NCI-H2196 treated with DMSO at 0.1 percent for 48 hours (cell line): ENCODE measurements at regions not wholly inside any gene's neighbourhood (a gene's known extent, or its start where the extent isn't known, plus 50 kb on each side); places are given as distances from the start of the nearest gene placed in this dataset.
"Not testable (repeated sequence)": the region's sequence is repeated elsewhere in the genome, so short reads cannot be mapped to it uniquely, and the experiment has no call there.

Experiments used
- DNase-seq: peaks from one replicate; lab custom pipeline; 2025; ENCODE audit not compliant: unreplicated experiment; lab: John Stamatoyannopoulos, UW

DNA sequence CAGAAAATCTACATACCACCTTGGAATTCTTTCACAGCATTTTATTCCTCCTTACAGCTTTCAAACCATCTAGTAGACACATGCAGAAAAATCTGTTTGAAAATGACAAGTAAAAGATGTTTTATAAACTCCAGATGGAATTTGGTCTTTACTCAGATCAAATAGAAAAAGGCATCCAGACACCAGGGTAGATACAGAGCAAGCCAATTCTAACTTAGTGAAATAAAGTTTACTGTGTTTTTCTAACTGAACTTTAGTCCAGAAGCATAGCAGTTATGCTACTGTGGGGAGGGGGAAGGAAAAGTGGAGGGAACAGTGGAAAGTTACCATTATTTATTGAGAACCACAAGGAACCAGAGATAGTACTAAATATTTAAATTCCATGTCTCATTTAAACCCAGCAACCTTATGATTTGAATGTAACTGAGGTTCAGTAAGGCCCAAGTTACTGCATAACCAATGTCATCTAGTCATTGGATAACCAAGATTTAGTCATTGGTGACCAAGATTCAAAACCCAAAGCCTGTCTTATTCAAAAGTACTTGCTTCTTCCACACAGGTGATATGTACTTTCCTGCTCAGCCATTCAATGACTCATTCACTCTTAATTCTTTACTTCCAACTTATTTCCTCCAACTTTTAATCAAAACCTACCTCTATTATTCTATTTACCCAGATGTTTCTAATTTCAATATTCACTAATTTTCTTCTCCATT is 57.7 kb downstream of the RAD51AP2 start:
- no peak for DNase-seq

DNA sequence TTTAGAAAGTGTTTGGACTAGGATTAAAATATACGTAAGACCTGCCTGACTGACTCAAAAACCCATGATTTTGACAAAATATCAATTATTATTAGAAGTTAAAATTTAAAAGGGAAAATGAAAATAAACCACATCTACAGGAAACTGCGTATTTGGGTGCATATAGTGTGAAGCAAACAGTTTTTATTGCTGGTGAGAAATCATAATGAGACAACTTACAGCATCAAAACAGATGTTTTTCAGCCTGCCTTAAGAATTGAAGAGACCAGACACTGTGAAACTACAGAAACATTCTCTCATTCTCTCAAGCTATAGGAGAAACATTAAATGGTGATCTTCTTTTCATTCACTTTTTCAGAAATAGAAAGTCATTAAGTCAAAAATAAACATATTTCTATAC is 62.9 kb downstream of the RAD51AP2 start:
- DNase-seq: no peak

DNA sequence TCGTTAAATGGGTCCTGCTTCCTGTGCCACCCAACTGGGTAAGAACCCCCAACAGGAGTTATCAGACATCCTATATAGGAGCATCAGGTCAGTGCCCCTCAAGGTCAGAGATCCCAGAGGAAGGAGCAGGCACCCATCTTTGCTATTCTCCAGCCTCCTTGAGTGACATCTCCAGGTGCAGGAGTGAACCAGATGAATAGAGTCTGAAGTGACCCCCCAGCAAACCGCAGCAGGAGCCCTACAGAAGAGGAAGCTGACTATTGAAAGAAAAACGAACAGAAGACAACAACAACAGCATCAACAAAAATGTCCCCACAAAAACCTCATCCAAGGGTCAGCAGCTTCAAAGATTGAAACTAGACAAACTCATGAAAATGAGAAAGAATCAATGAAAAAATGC is 72.0 kb downstream of the RAD51AP2 start:
- not testable (repeated sequence) for DNase-seq

DNA sequence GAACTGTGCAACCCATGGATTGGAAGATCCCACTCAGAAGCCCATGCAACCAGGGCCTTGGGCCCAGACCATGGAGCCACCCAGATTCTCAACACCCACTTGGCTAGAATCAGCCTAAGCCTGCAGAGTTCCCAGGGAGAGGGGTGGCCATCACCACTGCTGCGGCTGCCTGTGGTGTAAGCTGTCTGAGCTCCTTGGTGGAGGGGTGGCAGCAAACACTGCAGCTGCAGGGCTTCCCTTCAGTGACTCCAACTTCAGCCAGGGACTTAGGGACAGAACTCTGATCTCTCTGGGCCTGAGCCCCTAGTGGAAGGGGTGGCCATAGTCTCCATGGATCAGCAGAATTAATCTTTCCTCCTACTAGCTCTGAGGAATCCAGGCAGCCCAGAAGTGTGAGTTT is 72.5 kb downstream of the RAD51AP2 start:
- DNase-seq: no peak

DNA sequence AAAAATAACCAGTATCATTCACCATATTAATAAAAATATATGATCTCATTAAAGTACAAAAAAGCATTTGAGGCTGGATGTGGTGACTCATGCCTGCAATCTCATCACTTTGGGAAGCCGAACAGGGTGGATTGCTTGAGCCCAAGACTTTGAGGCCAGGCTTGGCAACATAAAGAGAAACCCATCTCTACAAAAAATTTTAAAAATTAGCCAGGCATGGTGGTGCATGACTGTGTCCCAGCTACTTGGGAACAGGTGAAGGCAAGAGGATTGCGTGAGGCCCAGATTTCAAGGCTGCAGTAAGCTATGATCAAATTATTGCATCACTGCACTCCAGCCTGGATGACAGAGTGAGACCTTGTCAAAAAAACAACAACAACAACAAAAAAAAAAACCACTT is 75.9 kb downstream of the RAD51AP2 start:
- no peak for DNase-seq

DNA sequence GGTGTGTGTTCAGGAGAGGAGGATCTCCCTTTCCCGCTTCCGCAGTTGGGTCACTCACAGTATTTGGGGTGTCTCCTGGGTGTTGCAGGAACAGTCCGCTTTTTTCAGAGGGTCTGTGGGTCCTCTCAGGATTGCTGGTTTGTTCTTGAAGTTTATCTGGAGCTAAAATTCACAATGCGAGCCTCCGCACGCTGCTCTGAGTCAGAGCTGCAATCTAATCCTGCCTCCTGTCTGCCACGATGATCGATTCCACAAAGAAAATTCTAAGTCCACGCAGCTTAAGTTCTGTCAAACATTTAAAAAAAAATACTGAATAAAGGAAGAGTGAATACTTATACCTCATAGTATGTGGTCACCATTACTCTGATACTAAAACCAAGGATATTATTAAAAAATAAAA is 76.5 kb downstream of the RAD51AP2 start:
- no peak for DNase-seq

DNA sequence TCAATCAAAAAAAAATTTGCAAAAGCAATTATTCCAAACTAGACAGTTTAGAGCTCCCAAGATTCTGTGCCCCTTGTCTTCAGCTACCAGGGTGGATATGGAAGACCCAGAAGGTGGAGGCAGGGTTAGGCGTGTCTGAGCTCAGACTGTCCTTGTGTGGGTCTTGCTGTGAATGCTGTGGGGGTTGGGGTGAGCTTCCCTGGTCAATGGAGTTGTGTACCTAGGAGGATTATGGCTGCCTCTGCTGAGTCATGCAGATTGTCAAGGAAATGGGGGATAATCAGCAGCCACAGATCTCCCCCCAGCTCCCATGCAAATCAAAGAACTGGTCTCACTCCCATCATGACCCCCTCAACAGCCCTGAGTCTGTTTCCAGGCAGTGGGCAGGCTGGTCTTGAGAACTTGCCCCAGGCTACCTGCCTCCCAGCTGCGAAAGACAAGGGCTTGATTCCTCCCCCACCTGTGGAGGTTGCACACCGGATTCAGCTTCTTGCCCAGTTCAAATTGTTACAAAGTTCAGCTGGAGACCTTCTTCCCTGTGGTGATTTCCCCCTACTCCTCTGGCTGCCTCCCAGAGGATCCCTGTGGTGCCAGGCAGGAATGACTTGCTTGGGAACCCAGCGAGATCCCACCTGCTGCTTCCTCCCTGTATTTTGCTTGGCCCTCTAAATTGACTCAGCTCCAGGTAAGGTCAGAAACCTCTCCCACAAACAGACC is 77.0 kb downstream of the RAD51AP2 start:
- DNase-seq: no peak

DNA sequence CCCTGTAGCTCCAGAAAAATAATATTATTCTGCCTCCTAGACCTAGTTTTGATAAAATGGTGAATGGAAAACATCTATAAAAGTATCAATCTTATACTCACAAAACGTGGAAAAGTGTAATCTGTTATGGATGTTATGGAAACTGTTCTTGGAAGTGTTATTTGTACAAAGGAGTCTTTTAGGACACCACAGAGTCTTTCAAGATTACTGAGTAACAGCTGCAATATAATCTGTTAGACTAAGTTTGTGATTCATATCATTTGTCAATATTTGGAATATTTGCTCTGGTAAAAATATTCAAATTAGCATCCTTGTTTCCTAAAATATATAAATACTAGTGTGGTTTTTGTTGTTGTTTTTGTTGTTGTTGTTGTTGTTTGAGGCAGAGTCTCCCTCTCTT is 87.9 kb downstream of the RAD51AP2 start:
- DNase-seq: no peak

DNA sequence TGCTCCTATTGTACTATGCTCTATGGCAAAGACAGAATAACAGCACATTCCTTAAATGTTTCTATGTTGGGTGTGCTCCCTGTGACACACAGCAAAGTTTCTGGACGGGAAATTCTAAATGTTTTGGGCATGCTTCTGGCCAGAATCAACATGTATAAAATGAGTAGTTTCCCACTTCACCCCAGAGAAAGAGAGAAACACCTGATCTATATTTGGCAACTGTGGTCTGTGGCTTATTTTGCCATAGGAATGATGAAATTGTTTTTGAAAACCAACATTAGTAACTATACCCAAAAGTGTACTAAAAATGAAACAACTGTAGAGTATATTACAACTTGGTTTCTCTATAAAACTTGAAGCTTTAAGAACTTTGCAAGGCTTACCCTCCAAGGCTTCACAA is 89.1 kb downstream of the RAD51AP2 start:
- no peak for DNase-seq

DNA sequence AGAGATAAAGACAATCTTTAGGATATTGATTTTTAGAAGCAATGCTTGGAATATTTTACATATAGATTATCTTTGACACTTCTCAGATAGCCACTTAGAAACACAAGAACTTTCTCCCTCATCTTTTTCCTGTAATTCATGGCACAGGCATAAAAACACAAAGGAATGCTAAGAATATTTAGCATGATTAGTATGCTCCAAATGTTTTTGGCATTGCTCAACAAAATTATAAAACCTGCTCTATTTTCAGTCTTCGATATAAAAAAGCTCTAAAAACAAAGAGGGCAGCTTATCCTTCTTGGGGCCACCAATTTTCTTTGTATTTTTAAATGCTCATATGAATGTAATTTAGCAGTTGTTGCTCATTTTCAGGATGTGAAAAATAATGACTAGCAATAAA is 90.8 kb downstream of the RAD51AP2 start:
- DNase-seq: no peak

DNA sequence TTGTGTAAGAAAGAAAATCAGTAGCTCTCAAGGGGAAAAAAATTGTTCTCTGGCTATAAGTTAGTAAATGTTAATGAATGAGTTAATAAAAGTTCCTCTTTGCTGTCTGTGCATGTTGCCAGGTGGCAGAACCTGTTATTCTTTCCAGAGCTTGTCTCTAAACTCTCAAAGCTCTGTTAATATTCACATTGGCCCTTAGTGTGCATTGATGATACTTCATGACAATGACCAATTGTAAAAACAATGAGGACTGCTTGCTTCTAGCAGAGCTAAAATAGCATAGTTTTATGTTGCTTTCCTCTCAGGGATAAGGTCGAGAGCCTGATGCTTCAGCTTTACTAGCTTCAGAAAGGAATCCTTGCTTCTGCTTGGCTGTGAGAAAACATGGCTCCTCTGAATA is 91.5 kb downstream of the RAD51AP2 start:
- DNase-seq: no peak

DNA sequence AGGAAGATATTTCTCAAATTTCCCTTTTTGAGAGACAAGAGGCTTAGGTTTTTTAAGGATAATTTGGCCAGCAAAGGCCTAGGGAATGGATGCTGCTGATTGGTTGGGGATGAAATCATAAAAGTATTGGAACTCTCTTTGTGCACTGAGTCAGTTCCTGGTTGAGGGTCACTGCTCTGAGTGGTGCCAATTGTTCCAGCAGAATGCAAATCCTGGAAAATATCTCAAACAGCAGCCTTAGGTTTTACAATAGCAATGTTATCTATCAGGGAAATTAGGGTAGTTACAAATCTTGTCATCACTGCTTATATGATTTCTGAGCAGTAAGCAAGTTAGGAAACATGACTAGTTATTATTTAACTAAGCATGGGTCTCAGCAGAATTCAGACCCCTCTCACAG is 96.2 kb downstream of the RAD51AP2 start:
- DNase-seq: no peak

DNA sequence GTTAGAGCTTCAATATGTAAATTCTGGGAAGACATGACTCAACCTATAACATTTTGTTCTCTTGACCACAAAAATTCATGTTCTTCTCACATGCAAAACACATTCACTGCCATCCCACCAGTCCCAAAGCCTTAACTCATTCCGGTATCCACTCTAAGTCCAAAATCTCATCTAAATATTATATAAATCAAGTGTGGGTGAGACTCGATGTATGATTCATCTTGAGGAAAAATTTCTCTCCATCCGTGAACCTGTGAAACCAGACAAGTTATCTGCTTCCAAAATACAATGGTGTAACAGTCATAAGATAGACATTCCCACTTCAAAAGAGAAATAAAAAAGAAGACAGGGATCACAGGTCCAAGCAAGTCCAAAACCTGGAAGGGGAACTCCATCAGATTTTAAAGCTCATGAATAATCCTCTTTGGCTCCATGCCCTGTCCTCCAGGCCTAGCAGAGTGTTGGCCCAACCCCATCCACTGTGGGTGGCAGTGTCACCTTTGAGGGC is 101.3 kb downstream of the RAD51AP2 start:
- no peak for DNase-seq

DNA sequence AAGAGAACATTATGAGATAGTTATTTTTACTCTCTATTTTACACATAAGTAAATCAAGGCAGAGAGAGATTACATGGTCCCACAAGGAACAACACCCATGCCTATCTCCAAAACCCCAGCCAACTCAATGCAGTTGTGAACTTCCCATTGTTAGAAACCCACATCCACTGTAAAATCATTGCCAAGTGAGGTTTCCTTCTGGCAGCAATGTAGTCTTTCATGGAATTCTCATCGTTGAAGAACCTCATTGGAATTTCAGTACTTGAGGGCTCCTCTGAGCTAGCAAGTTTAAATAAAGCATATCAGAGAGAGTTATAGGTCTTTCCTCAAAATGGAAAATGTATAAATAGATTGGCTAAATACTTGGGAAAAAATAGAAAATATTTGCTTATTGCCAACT is 105.2 kb downstream of the RAD51AP2 start:
- DNase-seq: no peak

DNA sequence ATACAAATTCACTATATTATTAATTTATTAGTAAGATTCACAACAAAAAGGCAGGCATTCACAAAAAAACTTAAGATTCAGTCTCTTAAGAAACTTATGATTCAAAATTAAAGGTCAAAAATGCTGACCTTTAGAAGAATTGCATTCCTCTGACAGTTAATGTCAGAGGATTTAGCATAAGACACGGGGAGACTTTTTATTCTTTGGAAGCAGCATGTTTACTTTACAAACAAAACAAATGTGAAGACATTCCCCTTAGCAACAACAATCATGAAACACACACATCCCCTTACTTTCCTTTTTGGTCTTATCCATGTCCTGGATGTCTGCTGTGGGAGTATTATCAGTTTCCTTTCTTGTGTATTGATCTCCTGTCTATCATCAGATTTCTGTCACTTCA is 117.1 kb downstream of the RAD51AP2 start:
- no peak for DNase-seq

DNA sequence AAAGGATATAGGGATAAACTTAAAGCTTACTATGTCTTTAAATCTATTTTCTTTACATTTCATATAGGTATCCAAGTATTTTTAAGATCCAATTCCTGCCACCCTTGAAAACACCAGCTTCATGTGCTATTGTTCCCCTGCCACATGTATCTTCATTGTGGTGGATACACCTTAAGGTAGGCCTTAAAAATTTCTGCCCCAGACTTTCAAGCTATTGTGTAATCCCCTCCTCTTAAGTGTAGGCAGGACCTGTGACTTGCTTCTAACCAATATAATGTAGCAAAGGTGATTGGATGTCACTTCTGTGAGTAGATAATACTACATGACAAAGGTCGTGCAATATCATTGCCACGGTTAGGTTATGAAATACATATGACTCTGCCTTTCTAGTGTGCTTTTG is 119.5 kb downstream of the RAD51AP2 start:
- DNase-seq: no peak

DNA sequence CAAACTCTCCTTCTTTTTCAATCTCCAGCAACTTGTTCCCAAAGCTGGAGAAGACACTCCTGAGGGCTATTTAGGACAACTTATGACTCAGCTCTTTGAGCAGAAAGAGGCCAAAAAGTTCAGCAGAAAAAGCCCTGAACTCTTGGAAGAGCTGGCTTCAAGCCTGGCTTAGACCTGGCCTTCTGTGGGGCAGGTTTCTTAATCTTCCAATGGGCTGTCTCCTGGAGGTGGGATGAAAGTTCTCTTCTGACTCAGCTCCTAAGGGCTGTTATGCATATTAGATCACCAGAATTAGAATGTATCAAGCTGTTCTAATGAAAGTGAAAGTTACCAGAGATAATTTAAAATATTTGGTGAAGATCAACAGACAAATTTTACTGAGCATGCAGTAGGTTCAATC is 129.4 kb downstream of the RAD51AP2 start:
- DNase-seq: no peak

DNA sequence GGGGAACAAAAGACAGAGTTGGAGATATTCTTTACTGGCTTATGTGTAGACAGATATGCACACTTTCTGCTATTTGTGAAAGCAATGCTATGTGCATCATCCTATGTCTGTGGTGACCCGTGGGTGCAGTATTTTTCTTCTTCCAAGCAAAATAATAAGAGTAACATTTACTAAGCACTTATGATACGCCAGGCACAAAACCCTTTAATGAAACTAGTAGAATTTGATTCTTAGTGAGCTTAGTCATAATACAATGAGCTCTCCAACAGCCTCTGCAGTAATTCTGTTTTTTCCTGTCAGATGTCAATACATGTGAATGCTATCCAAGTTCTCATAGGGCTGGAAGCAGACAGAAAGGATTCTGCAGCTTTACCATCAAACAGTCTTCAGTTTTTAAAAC is 130.6 kb downstream of the RAD51AP2 start:
- no peak for DNase-seq

DNA sequence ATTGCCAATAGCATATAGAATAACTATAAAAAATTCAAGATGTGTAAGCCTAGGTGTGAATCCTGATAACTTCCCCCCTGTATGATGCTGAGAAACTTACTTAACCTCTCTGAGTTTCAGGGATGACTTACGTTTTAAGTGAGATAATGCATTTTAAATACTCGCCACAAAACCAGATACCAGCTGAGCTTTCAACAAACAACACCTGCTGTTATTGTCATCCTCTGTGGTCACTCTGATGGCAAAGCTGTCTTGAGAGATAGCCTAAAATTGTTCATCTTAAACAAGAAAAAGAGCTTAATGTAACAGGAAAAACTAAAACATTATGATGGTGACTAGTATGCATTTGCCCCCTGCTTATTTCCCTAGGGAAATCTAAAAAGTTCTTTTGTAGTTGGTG is 131.5 kb downstream of the RAD51AP2 start:
- no peak for DNase-seq

DNA sequence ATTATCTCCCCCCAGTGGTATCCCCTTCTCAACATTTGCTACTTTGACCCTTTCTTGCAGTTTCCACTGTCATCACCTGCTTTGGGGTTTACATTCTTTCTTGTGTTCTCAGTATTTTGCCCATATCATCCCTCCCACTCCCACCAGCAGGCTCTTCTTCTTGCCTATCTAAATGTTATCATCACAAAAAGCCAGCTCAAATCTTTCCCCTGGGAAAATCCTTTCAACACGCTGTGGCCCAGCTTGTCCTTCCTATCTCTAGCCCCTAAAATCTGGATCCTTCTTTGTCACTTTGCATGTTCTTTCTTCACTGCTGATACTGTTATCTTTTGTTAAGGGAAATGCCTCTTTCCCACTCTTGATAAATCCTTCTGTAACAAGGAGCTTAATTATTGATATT is 138.2 kb downstream of the RAD51AP2 start:
- no peak for DNase-seq

DNA sequence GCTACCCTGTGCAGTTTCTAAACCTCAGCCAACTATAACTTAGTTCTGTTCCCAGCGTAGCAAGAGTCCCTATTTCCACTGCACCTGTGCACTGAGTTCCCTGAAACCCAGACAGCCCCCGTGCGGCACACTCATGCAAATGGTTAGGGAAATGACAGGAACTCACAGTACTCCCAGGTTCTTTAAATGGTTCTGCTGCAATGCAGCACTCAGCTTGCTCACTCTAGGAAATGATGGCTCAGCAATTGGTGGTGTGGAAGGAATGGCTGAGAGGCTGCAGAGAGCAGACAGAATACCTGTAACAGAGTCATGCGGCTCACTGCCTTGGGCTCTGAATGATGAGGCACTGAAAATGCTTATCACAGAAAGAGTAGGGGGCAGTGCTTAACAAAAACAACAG is 143.0 kb downstream of the RAD51AP2 start:
- DNase-seq: no peak

DNA sequence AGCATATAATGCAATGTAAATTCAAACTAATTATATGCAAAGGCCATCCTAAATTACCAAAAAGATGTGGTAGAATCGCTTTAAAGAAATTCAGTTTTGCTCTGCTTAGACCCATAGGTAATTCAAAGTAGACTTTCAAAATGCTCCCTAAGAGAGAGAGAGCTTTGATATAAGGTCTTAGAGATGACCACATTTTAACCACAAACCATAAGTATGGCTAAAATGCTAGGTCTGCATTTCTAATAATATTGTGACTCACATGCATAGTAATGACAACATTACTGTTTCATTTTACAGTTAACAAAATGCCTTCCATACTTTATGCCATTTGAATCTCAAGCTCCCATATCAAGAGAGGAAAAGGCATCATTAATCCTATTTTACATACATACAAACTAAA is 144.5 kb downstream of the RAD51AP2 start:
- DNase-seq: no peak

DNA sequence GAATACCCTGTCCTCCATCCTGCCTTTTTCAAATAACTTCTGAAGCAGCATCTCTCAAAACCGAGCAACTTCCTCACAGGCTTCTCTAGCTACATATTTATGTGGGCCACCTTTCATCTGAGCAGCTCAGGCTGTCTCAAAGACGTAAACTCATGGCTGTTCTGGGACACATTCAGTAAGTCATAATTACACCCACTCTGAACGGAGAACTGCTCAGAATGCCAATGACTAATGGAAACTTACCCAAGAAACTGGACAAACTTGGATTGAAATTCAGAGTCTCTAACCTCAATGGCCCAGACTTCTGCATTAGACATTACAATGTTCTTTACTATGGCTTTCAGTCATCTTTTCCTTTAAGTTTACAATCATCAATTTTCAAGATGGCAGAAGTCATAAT is 145.2 kb downstream of the RAD51AP2 start:
- no peak for DNase-seq
